WTC11 (cell line): ENCODE measurements at regions not wholly inside any gene's neighbourhood (a gene's known extent, or its start where the extent isn't known, plus 50 kb on each side); places are given as distances from the start of the nearest gene placed in this dataset.

Source experiments
- ATAC-seq: fragments of 200-7000 bp; cut with Tn5 transposase; 2 replicates; pipeline ENCODE4 v1.10.0; 2021; ENCODE audit warnings: mild to moderate bottlenecking, moderate library complexity
- CTCF ChIA-PET: fragments of 300-600 bp; sonication (Branson Sonifier 250); formaldehyde crosslinking; loops from one replicate; lab custom pipeline; 2021; ENCODE audit warnings: antibody characterized with exemption; lab: Charles Lee
- POLR2A ChIA-PET: fragments of 350-600 bp; sonication (Branson Sonifier 250); formaldehyde crosslinking; loops from one replicate; lab custom pipeline; 2021; ENCODE audit warnings: antibody characterized with exemption; lab: Charles Lee
- DNase-seq: peaks from one replicate; pipeline ENCODE4 v3.0.0; 2021; ENCODE audit warnings: low spot score
- H3K27ac Mint-ChIP-seq: 2 replicates; pipeline ENCODE4 v1.8.0; 2021; ENCODE audit warnings: mixed read lengths
- H3K27me3 Mint-ChIP-seq: 2 replicates; pipeline ENCODE4 v1.8.0; 2021; ENCODE audit warnings: low read depth, mild to moderate bottlenecking, moderate library complexity, mixed read lengths
- H3K36me3 Mint-ChIP-seq: 2 replicates; pipeline ENCODE4 v1.8.0; 2021; ENCODE audit warnings: mixed read lengths
- H3K4me1 Mint-ChIP-seq: 2 replicates; pipeline ENCODE4 v1.8.0; 2022; ENCODE audit warnings: mixed read lengths
- H3K4me3 Mint-ChIP-seq: 2 replicates; pipeline ENCODE4 v1.8.0; 2021; ENCODE audit warnings: mild to moderate bottlenecking, moderate library complexity, mixed read lengths
- H3K9me3 Mint-ChIP-seq: 2 replicates; pipeline ENCODE4 v1.8.0; 2021; ENCODE audit warnings: mixed read lengths
- ATF6 ChIP-seq: sonication (generic); formaldehyde crosslinking; IDR thresholded peaks from 2 replicates; pipeline ENCODE4 v1.8.1; 2023; ENCODE audit warnings: mild to moderate bottlenecking, missing genetic modification reagents
- CREB1 ChIP-seq: sonication (generic); formaldehyde crosslinking; IDR thresholded peaks from 2 replicates; pipeline ENCODE4 v1.8.0; 2023; ENCODE audit warnings: mild to moderate bottlenecking, missing genetic modification reagents
- EMX1 ChIP-seq: fragments of 250-450 bp; sonication (Bioruptor Pico); IDR thresholded peaks from 2 replicates; pipeline ENCODE4 v1.8.0; 2021; ENCODE audit warnings: mild to moderate bottlenecking
- ETV6 ChIP-seq: sonication (generic); formaldehyde crosslinking; IDR thresholded peaks from 2 replicates; pipeline ENCODE4 v1.8.1; 2022; ENCODE audit warnings: mild to moderate bottlenecking, missing genetic modification reagents
- FOXJ3 ChIP-seq: sonication (generic); formaldehyde crosslinking; IDR thresholded peaks from 2 replicates; pipeline ENCODE4 v1.9.0; 2021; ENCODE audit warnings: missing genetic modification reagents, mild to moderate bottlenecking, borderline replicate concordance
- GABPB1 ChIP-seq: sonication (generic); formaldehyde crosslinking; IDR thresholded peaks from 2 replicates; pipeline ENCODE4 v1.8.1; 2023; ENCODE audit warnings: mild to moderate bottlenecking, missing genetic modification reagents
- GTF2I ChIP-seq: fragments of 250-450 bp; sonication (Bioruptor Pico); conservative IDR thresholded peaks from 2 replicates; pipeline ENCODE4 v1.4.0; 2021; ENCODE audit warnings: mild to moderate bottlenecking
- IRF2 ChIP-seq: sonication (generic); formaldehyde crosslinking; IDR thresholded peaks from 2 replicates; pipeline ENCODE4 v1.8.0; 2022; ENCODE audit warnings: low read depth, missing genetic modification reagents, borderline replicate concordance
- NR1H2 ChIP-seq: sonication (generic); formaldehyde crosslinking; IDR thresholded peaks from 2 replicates; pipeline ENCODE4 v1.9.0; 2021; ENCODE audit warnings: mild to moderate bottlenecking, moderate library complexity, missing genetic modification reagents
- OVOL2 ChIP-seq: fragments of 250-450 bp; sonication (Bioruptor Pico); IDR thresholded peaks from 2 replicates; pipeline ENCODE4 v1.9.0; 2021; ENCODE audit warnings: mild to moderate bottlenecking, borderline replicate concordance
- PRRX2 ChIP-seq: fragments of 250-450 bp; sonication (Bioruptor Pico); IDR thresholded peaks from 2 replicates; pipeline ENCODE4 v1.8.0; 2021; ENCODE audit warnings: mild to moderate bottlenecking
- RORB ChIP-seq: fragments of 250-450 bp; sonication (Bioruptor Pico); IDR thresholded peaks from 2 replicates; pipeline ENCODE4 v1.9.0; 2021; ENCODE audit warnings: mild to moderate bottlenecking
- SMAD3 ChIP-seq: sonication (generic); formaldehyde crosslinking; IDR thresholded peaks from 2 replicates; pipeline ENCODE4 v1.8.0; 2022; ENCODE audit warnings: missing genetic modification reagents, mild to moderate bottlenecking, borderline replicate concordance
- TCF7 ChIP-seq: sonication (generic); formaldehyde crosslinking; IDR thresholded peaks from 2 replicates; pipeline ENCODE4 v1.8.0; 2022; ENCODE audit warnings: mild to moderate bottlenecking, low read depth, missing genetic modification reagents, moderate library complexity
- ZNF121 ChIP-seq: sonication (generic); formaldehyde crosslinking; IDR thresholded peaks from 2 replicates; pipeline ENCODE4 v1.8.0; 2023; ENCODE audit warnings: missing genetic modification reagents
- ZNF317 ChIP-seq: sonication (generic); formaldehyde crosslinking; IDR thresholded peaks from 2 replicates; pipeline ENCODE4 v1.8.1; 2023; ENCODE audit warnings: low read depth, mild to moderate bottlenecking, moderate library complexity, missing genetic modification reagents, borderline replicate concordance
- ZNF423 ChIP-seq: fragments of 250-450 bp; sonication (Bioruptor Pico); IDR thresholded peaks from 2 replicates; pipeline ENCODE4 v2.1.2; 2022; ENCODE audit warnings: mild to moderate bottlenecking, moderate library complexity
- ZNF512 ChIP-seq: sonication (generic); formaldehyde crosslinking; IDR thresholded peaks from 2 replicates; pipeline ENCODE4 v1.8.1; 2022; ENCODE audit warnings: missing genetic modification reagents, borderline replicate concordance
- ZSCAN18 ChIP-seq: fragments of 250-450 bp; sonication (Bioruptor Pico); IDR thresholded peaks from 2 replicates; pipeline ENCODE4 v2.1.2; 2022; ENCODE audit warnings: mild to moderate bottlenecking, moderate library complexity
- TF ChIP-seq, protein P1 (sequence below): fragments of 250-450 bp; sonication (Bioruptor Pico); IDR thresholded peaks from 2 replicates; pipeline ENCODE4 v1.9.0; 2021; ENCODE audit warnings: moderate library complexity, mild to moderate bottlenecking, inconsistent platforms, borderline replicate concordance
- TF ChIP-seq, protein P2 (sequence below): sonication (generic); formaldehyde crosslinking; IDR thresholded peaks from 2 replicates; pipeline ENCODE4 v1.8.0; 2022; ENCODE audit warnings: mild to moderate bottlenecking, missing genetic modification reagents
- TF ChIP-seq, protein P3 (sequence below): sonication (generic); formaldehyde crosslinking; conservative IDR thresholded peaks from 2 replicates; pipeline ENCODE4 v1.8.1; 2023; ENCODE audit warnings: mild to moderate bottlenecking, low read depth, missing genetic modification reagents, moderate library complexity
- TF ChIP-seq, protein P4 (sequence below): sonication (generic); formaldehyde crosslinking; IDR thresholded peaks from 2 replicates; pipeline ENCODE4 v1.8.1; 2023; ENCODE audit warnings: mild to moderate bottlenecking, missing genetic modification reagents, moderate library complexity
- TF ChIP-seq, protein P5 (sequence below): sonication (generic); formaldehyde crosslinking; IDR thresholded peaks from 2 replicates; pipeline ENCODE4 v1.8.0; 2022; ENCODE audit warnings: missing genetic modification reagents

DNA sequence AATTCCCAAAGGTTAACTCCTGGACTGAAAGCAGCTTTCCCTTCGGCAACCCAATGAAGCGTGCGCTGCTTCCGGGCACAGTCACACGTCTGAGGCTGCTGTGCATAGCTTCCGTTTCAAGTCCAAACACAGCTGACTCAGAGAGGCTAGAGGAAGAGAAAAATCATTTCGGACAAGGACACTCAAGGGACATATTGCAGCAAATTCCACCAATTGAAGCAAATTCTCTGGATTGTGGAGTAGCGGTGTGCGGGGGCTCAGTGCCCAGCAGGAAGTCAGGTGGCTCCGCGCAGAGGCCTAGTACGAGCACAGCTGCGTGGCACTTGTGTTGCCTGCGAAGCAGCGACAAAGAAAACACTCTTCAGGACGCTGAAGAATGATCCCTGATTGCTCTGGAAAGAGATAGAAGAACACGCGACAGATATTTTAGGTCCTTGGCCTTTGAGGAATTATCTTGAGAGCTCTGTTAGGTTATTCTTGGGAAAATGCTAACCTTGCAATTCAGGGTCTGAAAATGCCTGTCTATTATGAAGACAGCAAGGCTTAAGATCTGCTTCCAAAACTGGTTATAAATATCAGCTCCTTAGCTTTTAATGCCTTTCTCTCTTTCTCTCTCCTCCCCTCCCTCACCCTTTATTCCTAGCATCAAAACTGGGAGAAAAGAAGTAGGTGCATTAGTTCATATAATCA lies 352.6 kb upstream of the DLGAP1 start:
- H3K27ac Mint-ChIP-seq = no peak overlapping the region
- TF ChIP-seq, protein P1, sequence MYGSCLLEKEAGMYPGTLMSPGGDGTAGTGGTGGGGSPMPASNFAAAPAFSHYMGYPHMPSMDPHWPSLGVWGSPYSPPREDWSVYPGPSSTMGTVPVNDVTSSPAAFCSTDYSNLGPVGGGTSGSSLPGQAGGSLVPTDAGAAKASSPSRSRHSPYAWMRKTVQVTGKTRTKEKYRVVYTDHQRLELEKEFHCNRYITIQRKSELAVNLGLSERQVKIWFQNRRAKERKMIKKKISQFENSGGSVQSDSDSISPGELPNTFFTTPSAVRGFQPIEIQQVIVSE (CRISPR knock-in tag) = no peak
- TF ChIP-seq GTF2I = no peak
- TF ChIP-seq PRRX2 (CRISPR knock-in tag) = no peak
- TF ChIP-seq, protein P2, sequence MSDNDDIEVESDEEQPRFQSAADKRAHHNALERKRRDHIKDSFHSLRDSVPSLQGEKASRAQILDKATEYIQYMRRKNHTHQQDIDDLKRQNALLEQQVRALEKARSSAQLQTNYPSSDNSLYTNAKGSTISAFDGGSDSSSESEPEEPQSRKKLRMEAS (CRISPR knock-in tag) = no peak
- TF ChIP-seq CREB1 (CRISPR knock-in tag) = no peak
- TF ChIP-seq GABPB1 (CRISPR knock-in tag) = no peak
- TF ChIP-seq, protein P3, sequence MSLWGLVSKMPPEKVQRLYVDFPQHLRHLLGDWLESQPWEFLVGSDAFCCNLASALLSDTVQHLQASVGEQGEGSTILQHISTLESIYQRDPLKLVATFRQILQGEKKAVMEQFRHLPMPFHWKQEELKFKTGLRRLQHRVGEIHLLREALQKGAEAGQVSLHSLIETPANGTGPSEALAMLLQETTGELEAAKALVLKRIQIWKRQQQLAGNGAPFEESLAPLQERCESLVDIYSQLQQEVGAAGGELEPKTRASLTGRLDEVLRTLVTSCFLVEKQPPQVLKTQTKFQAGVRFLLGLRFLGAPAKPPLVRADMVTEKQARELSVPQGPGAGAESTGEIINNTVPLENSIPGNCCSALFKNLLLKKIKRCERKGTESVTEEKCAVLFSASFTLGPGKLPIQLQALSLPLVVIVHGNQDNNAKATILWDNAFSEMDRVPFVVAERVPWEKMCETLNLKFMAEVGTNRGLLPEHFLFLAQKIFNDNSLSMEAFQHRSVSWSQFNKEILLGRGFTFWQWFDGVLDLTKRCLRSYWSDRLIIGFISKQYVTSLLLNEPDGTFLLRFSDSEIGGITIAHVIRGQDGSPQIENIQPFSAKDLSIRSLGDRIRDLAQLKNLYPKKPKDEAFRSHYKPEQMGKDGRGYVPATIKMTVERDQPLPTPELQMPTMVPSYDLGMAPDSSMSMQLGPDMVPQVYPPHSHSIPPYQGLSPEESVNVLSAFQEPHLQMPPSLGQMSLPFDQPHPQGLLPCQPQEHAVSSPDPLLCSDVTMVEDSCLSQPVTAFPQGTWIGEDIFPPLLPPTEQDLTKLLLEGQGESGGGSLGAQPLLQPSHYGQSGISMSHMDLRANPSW = no peak
- TF ChIP-seq SMAD3 (CRISPR knock-in tag) = no peak
- no peak for TF ChIP-seq FOXJ3 (CRISPR knock-in tag)
- no peak for TF ChIP-seq TCF7
- no peak for TF ChIP-seq IRF2 (CRISPR knock-in tag)
- no peak for TF ChIP-seq NR1H2
- TF ChIP-seq EMX1 (CRISPR knock-in tag) = no peak
- TF ChIP-seq ZNF121 (CRISPR knock-in tag) = no peak
- no peak for TF ChIP-seq ETV6
- TF ChIP-seq ZNF512 (CRISPR knock-in tag) = no peak
- TF ChIP-seq ZSCAN18 (CRISPR knock-in tag) = no peak
- TF ChIP-seq ZNF423 = no peak
- no peak for TF ChIP-seq ZNF317
- TF ChIP-seq, protein P4, sequence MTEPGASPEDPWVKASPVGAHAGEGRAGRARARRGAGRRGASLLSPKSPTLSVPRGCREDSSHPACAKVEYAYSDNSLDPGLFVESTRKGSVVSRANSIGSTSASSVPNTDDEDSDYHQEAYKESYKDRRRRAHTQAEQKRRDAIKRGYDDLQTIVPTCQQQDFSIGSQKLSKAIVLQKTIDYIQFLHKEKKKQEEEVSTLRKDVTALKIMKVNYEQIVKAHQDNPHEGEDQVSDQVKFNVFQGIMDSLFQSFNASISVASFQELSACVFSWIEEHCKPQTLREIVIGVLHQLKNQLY (CRISPR knock-in tag) = no peak
- TF ChIP-seq, all 79 proteins: peak for 0
- H3K4me3 Mint-ChIP-seq = no peak overlapping the region
- H3K4me1 Mint-ChIP-seq = 0 out of 2 replicates have a peak, but pooled peaks cover 3% of the 10 kb centered on the region
- H3K27me3 Mint-ChIP-seq = peaks cover 3% of the 10 kb centered on the region
- DNase-seq (no peak), ATAC-seq (no peak)
- peaks cover 7% of the 10 kb centered on the region for H3K36me3 Mint-ChIP-seq
- POLR2A ChIA-PET = no interaction called here
- CTCF ChIA-PET = no interaction called here
- peaks cover 8% of the 10 kb centered on the region for H3K9me3 Mint-ChIP-seq

DNA sequence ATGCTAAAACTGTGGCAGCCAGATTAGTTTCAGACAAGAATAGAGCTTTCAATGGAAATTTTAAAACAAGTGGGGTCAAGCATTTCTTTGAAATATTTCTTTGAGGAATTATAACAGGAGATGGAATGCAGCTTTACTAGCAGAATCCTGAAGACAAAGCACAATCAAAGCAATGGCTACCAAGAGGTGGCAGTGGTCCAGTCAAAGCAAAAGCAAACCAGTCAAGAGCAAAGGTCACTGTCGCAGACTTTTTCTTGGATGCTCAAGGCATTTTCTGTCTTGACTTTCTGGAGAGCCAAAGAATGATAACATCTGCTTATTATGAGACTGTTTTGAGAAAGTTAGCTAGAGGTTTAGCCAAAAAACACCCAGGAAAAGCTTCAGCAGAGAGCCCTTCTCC lies 351.2 kb upstream of the DLGAP1 start:
- no peak for ATAC-seq
- no peak overlapping the region for H3K27ac Mint-ChIP-seq
- H3K4me3 Mint-ChIP-seq = no peak overlapping the region
- peaks cover 13% of the 10 kb centered on the region for H3K9me3 Mint-ChIP-seq
- 0 out of 2 replicates have a peak, but pooled peaks cover 3% of the 10 kb centered on the region for H3K4me1 Mint-ChIP-seq
- peaks cover 3% of the 10 kb centered on the region for H3K27me3 Mint-ChIP-seq
- POLR2A ChIA-PET = no interaction called here
- peaks cover 7% of the 10 kb centered on the region for H3K36me3 Mint-ChIP-seq
- CTCF ChIA-PET = no interaction called here
- DNase-seq = no peak
- no peak for TF ChIP-seq OVOL2 (CRISPR knock-in tag)
- no peak for TF ChIP-seq RORB
- TF ChIP-seq, protein P5, sequence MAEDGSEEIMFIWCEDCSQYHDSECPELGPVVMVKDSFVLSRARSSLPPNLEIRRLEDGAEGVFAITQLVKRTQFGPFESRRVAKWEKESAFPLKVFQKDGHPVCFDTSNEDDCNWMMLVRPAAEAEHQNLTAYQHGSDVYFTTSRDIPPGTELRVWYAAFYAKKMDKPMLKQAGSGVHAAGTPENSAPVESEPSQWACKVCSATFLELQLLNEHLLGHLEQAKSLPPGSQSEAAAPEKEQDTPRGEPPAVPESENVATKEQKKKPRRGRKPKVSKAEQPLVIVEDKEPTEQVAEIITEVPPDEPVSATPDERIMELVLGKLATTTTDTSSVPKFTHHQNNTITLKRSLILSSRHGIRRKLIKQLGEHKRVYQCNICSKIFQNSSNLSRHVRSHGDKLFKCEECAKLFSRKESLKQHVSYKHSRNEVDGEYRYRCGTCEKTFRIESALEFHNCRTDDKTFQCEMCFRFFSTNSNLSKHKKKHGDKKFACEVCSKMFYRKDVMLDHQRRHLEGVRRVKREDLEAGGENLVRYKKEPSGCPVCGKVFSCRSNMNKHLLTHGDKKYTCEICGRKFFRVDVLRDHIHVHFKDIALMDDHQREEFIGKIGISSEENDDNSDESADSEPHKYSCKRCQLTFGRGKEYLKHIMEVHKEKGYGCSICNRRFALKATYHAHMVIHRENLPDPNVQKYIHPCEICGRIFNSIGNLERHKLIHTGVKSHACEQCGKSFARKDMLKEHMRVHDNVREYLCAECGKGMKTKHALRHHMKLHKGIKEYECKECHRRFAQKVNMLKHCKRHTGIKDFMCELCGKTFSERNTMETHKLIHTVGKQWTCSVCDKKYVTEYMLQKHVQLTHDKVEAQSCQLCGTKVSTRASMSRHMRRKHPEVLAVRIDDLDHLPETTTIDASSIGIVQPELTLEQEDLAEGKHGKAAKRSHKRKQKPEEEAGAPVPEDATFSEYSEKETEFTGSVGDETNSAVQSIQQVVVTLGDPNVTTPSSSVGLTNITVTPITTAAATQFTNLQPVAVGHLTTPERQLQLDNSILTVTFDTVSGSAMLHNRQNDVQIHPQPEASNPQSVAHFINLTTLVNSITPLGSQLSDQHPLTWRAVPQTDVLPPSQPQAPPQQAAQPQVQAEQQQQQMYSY = no peak
- TF ChIP-seq ATF6 (CRISPR knock-in tag) = no peak
